Germinal center (tissue), 1 donor: ENCODE measurements at regions not wholly inside any gene's neighbourhood (a gene's known extent, or its start where the extent isn't known, plus 50 kb on each side); places are given as distances from the start of the nearest gene placed in this dataset.

Experiments
- DNase-seq: peaks from one replicate; pipeline ENCODE4 v3.0.0; 2012; ENCODE audit warnings: mixed read lengths, low spot score

DNA sequence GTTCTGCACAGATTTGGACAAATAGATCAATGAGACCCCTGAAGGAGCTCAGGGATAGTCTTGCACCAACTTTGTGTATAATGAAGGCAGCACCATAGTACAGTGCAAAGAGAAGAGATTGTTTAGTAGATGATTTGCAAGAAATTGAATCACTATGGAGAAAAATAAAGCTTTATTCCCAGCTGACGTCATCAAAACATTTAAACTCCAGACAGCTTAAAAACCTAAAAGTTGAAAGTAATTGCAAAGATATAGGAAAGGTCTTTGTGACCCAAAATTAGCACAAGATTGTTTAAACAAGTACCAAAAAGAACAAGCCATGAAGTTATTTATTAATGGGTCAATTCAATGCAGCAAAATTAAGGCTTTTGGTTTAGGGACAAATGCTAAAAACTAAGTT lies 88.8 kb upstream of the BACE2 start:
- no peak for DNase-seq

DNA sequence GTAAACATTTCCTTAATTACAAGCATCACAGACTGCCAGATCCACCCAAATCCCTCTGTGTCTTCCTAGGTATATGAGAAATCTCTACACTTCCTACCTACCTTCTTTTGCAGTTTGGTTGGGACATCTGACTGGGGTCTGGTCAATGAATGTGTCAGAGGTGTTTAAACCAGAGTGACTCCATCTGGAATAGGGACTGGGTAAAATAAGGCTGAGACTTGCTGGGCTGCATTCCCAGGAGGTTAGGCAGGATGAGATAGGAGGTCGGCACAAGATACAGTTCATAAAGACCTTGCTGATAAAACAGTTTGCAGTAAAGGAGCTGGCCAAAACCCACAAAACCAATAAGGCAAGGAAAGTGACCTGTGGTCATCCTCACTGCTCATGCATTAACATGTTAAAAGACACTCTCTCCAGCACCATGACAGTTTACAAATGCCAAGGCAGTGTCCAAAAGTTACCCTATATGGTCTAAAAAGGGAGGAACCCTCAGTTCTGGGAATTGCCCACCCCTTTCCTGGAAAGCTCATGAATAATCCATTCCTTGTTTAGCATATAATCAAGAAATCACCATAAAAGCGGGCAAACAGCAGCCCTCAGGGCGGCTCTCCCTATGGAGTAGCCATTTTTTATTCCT lies 87.4 kb upstream of the BACE2 start:
- DNase-seq = no peak

DNA sequence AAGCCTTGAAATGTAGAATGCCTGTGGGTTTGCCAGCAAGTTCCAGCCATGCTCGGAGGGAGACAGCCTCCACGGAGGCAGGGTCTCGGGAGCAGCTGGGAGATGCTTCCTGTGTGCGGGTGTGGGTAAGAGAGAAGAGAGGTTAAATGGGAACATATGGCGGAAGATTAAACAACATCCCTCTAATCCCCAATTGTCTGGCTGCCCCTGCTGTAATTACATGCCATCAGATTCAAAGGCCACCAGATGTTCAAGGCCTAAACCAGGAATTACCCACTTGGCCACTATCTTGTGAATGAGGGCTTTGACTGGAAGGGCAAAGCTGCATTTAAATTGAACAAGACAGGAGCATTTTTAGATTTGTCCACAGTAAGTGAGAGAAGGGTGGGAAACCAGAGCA lies 81.4 kb upstream of the BACE2 start:
- no peak for DNase-seq

DNA sequence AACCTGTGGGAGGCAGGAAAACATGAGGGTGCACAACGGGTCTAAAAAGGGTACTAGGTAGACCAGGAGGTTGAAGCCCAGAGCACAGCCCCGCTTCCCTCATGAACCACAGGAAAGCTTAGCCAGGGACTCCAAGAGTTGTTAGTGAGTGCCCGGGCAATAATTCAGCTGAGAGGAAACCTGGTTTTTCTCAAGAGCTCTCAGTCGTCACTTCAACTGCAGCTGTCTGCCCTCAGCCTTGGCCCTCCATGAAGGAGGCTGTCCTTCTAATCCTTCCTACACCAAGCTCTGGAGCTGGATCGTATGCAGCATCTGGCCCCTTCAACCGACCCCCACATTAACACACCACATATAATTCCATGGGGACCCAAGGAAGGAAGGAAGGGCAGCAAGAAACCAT lies 77.0 kb upstream of the BACE2 start:
- DNase-seq = no peak

DNA sequence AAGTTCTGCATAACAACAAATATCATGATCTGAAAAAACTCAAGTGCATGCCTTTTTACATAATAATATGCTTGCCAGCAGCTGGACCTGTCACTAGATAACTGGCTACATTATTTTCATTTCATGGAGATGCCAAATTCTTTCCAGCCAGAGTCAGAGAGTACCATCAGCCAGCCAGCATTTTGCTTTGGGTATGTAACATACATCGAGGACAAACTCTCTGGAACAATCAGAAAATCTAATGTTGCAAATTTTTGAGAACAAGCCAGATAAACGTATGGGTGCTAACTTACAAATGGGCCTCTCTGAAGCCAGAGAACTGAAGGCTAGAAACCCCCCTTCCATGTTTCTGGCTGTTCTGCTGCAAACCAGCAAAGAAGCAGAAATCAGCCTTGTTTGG lies 76.3 kb upstream of the BACE2 start:
- no peak for DNase-seq

DNA sequence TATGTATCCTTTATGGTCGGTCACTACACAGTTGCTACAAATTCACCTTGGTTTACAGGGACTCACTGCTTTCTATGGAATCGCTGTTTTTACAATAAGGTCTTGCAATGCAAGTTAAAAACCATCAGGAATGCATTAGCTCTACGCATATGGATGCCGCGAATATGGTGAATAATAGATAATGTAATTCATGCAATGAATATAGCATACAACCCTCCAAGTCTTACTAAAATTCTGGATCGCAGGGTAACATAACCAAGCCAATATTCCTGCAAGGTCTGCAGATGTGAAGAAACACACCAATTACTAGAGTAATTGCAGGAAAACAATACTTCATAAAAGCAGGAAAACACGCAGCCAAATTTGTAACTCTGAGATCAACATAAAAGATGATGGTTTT lies 75.6 kb upstream of the BACE2 start:
- no peak for DNase-seq

DNA sequence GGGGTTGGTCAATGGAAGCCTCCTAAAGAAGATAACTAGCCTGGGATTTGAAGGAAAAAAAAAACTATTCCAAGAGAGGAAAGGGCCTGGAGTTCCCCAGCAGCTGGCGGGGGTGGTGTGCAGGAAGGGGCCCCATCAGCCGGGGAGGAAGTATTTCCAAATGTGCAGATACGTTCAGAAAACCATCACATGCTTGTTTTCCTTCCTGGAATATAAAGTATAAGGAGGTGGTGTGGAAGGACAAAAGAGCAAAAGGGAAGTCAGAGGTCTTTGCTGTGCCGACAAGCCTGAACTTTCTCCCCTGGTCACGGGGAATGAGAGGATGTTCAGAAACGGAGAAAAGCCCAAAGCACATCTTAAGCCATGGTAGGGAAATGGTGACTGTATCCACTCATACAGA lies 72.0 kb upstream of the BACE2 start:
- DNase-seq = no peak

DNA sequence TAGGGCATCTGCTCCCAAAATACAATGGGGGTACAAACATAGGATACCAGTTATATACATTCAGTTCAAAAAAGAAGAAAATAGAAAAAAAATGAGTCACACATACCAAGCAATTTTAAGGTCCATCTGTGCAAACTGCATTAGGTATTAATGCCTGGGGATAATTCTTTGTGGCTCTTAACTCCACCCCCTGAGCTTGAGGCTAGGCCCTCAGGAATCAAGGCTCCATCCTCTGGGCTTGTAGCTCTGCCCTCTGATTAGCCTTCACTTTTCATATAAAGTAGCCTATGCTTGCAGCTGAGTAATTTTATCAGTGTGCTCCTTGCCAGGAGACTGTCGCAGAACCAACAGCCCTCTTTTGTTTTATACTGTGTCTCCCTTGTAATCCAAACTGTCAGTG lies 69.9 kb upstream of the BACE2 start:
- DNase-seq = no peak

DNA sequence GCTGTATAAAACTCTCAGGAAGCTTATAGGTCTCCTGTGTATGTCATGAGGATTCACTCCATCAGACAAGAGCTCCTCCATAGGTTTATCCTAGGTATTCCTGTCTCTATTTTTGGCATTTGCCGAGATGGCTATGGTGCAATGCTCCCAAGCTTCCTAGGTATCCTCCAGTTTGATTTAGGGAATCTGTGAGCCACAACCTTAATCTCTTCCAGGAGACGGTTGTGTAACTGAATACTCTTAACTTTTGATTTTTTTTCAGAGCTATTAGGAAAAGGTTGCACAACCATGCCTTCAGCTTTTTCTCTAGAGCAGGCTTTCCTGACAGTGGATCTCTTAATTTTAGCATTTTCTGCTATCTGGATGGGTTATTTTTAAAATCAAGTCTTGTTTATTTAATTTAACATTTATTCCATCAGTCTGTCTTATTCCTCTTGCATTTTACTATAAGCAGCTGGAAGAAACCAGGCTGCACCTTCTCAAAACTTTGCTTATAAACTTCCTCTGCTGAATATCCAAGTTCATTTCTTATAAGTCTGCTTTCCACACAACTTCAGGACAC lies 69.4 kb upstream of the BACE2 start:
- no peak for DNase-seq

DNA sequence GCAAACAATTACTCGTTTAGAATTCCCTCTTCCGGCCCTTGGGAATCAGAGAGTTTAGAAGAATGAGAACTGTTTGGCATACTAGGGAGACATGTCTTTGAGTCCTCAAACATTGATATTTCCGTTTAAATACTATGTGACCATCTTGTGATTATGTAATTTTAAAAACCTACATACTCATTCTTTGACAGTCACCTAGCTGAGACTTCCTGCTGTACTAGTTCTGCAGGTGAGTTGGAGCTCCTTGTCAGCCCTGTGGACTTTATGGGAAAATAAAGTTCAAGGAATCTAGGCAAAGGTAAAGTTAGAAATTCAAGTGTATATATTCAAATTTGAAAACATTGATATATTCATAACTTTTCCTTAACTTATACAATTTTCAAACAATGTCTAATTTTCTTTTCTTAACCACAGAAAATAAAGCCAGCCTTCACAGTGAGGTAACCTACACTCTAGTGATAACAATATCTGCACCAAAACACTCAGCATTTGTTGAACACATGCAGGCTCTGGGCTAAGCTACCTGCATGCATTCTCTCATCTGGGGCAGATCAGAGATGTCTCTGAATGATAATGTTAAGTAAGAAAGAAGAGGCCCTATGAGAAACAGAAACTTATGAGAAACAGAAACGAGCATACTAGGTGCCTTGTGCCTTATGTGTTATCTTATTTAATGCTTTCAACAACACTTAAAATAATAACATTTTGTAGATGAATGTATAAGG lies 67.0 kb upstream of the BACE2 start:
- no peak for DNase-seq

DNA sequence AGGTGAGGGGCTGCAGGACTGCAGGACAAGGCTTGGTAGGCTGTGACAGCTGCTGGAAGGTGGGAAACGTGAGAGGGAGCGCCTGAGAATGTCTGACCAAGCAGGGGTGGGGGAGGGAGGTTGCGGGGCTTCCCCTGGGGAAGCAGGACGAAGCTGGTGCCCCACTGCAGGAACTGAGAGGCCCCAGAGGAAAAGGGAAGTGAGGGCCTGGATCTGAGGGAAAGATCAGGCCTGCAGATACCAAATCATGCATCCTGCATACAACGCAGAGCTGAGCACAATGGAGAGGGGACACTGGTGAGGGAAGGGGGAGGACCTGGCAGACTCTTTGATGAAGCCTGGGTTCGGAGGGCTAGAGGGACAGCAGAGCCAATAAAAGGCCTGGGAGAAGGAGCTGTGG lies 65.7 kb upstream of the BACE2 start:
- DNase-seq = no peak

DNA sequence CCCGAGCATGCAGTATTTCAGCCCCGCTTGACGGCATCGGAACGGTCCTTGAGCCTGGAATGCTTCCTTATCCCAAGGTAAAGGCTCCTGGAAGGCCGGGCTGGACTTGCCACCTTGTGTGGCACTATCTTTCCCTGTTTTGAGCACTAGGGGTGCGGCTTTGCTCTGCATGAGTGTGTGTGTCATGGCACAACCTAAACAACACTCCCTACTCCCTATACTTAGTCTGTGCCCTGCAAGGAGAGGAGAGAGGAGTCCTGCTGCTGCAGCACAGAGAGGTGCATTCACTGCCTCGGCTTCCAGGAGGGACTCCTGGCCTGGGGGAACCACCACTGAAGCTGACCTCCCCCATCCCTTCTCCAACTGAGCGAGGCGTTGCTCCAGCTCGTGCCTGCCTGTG lies 60.4 kb upstream of the BACE2 start:
- no peak for DNase-seq

DNA sequence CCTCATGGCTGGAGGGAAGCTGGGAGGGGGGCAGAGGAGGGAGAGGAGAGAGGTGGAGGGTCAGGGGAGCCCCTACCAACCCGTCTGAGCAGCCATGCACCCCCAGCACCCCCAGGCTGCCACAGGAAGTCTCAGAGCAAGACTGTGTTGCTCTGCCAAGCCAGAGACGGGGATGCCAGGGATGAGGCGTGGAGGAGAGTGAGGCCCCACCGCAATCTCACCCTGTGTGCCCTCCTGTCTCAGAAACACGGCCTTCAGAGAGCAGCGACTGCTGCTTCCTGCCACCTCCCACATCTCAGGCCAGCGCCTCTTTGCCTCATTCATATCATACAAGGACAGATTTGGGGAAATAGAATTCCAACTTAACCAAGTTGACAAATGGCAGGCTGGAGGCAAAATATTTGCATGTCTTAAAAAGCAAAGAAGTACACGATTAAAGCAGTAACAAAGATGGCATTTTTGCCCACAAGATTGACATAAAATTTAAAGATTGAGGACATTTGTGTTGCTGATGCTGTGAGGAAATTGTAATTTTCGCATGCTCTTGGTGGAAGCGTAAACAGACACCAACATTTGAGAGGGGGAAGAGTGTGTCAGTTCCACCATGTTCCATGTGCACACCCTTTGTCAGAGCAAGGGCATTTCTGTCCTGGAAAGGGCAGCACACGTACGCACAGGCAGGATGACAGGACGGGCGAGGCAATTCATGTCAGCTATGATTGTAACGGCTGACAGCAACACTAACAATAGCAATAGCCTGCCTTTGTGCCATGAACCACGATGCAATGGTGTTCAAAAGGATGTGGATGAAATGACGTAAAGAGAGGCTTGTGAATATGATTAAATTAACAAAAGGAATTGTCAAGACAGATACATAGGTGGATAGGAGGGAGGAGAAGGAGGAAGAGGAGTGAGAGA lies 59.0 kb upstream of the BACE2 start:
- no peak for DNase-seq

DNA sequence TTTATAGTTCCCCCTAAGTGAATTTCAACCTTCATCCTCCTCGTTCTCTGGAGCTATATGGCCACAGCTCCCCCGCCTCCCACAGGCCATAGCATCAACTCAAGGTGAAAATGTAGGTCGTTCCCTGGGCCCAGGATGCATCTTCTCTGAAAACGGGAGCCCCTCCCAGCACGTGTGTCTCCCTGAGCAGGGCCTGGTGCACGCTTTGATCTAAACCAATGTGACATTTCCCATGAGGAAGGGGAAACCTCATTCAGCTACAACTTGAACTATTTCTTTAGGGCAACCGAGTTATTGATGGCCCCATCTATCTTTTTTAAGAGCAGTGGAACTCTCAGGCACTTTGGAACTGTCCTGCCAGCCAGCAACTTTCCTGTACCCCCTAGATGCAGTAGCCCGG lies 57.8 kb upstream of the BACE2 start:
- no peak for DNase-seq

DNA sequence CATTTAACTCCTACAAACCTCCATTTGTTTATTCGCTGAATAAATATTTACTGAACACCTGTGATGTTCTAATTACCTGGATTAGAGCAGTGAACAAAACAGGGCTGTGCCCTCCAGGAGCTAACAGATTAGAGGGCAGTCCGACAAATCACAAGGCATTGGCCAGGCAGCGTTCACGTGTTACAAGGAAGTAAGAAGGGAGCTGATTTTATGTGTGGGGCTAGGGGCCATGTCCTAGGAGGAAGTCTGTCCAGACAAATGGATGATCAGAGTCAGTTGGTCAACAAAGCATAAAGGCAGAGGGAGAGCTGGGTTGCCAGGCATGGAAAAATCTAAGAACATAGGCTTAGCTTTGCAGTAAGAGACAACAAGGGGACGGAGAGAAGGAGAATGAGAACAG lies 57.3 kb upstream of the BACE2 start:
- DNase-seq = no peak

DNA sequence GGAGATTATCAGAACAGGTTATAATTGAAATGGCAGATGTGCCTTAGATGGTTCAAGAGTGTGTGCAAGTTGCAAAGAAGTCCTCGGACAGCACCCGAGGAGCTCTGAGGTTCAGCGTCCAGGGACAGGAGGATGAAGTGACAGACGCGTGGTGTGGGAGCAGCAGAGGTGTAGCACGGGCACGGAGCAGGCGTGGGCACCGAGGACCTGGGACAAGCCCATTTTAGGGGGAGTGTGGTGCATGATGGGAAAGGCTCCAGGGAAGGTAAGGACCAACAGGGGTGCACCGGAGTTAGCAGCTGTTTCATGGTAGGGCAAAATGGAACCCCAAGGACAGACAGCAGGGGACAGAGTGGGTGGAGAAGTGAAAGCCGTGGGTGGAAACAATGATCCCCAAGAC lies 56.3 kb upstream of the BACE2 start:
- no peak for DNase-seq

DNA sequence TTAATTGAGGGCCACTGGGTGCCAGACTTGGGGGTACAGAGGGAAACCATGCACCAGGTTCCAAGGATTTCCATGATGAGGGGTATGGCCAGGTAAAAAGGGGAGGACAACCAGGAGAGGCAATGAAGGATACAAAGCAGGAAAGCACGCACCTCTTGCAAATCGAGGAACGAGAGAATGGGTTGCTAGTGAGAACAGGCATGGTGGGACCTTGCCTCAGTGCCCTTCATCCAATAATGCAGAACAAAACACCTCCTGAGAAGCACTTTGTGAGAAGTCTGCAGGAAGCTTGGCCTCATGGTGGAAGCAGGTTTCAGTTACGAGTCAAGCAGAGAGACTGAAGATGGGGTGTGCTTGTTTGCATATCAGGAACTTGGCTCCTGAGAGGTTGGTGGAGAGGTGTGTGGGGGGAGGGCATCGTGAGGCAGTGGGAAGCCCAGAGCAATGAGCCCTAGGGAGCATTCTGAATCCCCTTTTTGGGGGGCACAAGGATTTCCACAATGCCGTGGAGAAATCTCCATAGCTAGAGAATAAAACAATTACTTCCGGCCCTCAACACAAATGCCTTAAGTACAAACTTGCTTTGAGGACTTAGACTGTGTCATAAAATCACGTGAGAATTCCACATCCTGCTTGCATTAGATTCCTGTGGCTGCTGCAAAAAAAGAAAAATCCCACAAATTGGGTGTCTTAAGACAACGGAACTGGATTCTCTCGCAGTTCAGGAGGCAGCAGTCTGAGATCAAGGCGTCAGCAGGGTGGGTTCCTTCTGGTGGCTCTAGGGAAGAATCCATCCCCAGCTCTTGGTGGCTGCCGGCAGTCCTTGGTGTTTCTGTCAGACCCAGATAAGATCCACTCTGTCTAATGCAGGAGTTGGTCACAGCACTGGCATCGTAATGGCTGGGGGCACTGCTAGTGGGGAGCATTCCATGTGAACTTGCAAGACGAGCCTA lies 54.9 kb upstream of the BACE2 start:
- no peak for DNase-seq

DNA sequence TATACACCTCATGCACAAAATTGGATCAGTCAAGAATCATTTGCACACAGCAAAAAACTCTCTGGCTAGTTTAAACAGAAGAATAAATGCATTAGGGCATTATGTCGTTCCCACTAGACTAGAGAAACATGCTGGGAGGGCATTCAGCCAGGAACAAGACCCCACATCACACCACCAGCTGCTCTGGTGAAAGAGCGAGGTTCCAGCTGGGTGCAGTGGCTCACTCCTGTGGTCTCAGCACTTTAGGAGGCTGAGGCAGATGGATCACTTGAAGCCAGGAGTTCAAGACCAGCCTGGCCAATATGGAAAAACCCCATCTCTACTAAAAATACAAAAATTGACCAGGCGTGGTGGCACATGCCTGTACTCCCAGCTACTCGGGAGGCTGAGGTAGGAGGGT lies 52.1 kb upstream of the BACE2 start:
- no peak for DNase-seq
